ENCODE measurements at regions not wholly inside any gene's neighbourhood (a gene's known extent, or its start where the extent isn't known, plus 50 kb on each side); places are given as distances from the start of the nearest gene placed in this dataset.

DNA sequence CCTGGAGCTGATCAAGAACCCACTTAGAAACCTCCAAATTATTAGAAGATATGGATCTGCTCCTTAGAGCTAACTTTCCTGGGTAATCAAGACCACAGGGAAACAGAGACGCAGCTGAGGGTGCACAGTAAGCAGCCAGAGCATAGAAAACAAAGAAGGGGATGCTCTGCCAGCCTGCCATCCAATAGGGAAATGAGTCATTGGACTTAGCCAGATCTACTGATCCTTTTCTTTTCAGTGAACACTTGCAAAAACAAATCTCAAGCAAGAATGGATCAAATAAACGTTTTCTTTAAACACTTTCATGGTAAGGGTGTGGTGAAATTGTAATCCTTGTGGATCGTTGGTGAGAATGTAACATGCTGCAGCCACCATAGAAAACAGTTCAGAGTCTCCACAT is 474.0 kb downstream of the LTN1 start:
- DNase-seq: peak; percentile 42
- no peaks in the 10 kb centered on the region for H3K27me3 ChIP-seq (ENCODE audit: low read length)
- H3K4me3 ChIP-seq (ENCODE audit: low read length): no peak overlapping the region
- no peaks in the 10 kb centered on the region for H3K9me3 ChIP-seq (ENCODE audit: low read length)
- H3K36me3 ChIP-seq (ENCODE audit: insufficient read depth, low read length): no peaks in the 10 kb centered on the region
- H4K20me1 ChIP-seq (ENCODE audit: insufficient read depth, low read depth, low read length): no peaks in the 10 kb centered on the region
- H3K9me2 ChIP-seq (replicated peaks; ENCODE audit: insufficient read depth, low read length): no peaks in the 10 kb centered on the region
- no peaks in the 10 kb centered on the region for H3K79me2 ChIP-seq (ENCODE audit: low read length)
- peak overlapping the region; percentile 87 for H3K27ac ChIP-seq (ENCODE audit: low read length)
- no peak overlapping the region for H2AFZ ChIP-seq (ENCODE audit: low read length)
- peak overlapping the region; percentile 32 for H3K9ac ChIP-seq (ENCODE audit: low read length)
- peak overlapping the region; percentile 66 for H3K4me2 ChIP-seq (ENCODE audit: low read depth, low read length, poor library complexity, severe bottlenecking)
- H3K4me1 ChIP-seq (ENCODE audit: low read length): peaks cover 53% of the 10 kb centered on the region

DNA sequence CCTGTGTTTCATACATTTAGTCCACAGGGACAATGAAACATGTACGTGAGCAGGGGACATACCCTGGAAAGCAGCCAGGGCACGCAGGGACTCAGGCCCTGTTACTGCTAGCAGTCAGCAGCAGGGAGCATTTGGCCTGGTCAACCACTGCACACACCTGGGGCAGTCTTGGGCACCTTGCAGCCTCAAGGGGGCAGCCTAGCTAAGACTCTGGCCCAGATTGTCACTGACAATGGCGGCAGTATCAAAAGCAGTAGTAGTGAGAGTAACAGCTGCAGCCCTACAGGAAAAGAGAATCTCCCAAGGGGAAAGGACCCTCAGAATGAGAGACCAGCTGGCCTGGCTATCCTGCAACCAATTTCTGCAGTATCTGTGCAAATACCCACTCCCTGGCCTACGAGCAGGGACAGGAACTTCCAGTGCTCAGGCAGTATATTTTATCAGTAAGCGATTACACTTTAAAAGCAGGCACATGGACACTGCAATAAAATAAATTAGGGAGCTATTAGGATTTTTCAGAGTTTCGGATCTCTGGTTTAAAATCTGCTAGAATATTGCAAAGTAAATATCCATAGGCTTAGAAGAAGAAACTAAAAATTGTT is 475.6 kb downstream of the LTN1 start:
- DNase-seq: peak; percentile 92
- Histone ChIP-seq H4K20me1 (ENCODE audit: insufficient read depth, low read depth, low read length) (no peaks in the 10 kb centered on the region), H3K36me3 (ENCODE audit: insufficient read depth, low read length) (no peaks in the 10 kb centered on the region), H3K27ac (ENCODE audit: low read length) (peak overlapping the region; percentile 87), H3K79me2 (ENCODE audit: low read length) (no peaks in the 10 kb centered on the region), H3K9me3 (ENCODE audit: low read length) (no peaks in the 10 kb centered on the region), H3K9me2 (replicated peaks; ENCODE audit: insufficient read depth, low read length) (no peaks in the 10 kb centered on the region), H2AFZ (ENCODE audit: low read length) (peak overlapping the region; percentile 89), H3K9ac (ENCODE audit: low read length) (peak overlapping the region; percentile 48), H3K4me2 (ENCODE audit: low read depth, low read length, poor library complexity, severe bottlenecking) (peak overlapping the region; percentile 66), H3K4me3 (ENCODE audit: low read length) (peak overlapping the region; percentile 11), H3K27me3 (ENCODE audit: low read length) (no peaks in the 10 kb centered on the region), H3K4me1 (ENCODE audit: low read length) (peaks cover 65% of the 10 kb centered on the region)

DNA sequence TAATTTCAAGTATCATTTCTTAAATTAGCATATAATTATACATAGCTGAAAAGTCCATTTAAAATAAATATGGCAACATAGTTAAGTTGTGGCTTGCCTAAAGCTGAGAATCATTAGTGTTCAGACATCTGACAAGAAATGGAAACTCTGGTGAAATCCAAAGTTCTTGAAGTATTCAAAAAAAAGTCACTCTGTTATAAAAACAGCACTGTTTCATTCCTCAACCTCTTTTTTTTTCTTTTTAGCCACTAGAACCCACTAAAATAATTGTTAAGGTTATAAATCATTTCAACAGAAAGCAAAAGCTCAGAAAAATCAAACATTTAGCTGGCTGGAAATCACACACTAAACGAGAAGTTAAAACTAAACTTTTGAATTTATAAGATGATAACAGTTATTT is 476.7 kb downstream of the LTN1 start:
- no peak for DNase-seq
- H3K4me3 ChIP-seq (ENCODE audit: low read length): no peak overlapping the region
- no peaks in the 10 kb centered on the region for H3K27me3 ChIP-seq (ENCODE audit: low read length)
- H3K9me2 ChIP-seq (replicated peaks; ENCODE audit: insufficient read depth, low read length): no peaks in the 10 kb centered on the region
- no peaks in the 10 kb centered on the region for H4K20me1 ChIP-seq (ENCODE audit: insufficient read depth, low read depth, low read length)
- H3K36me3 ChIP-seq (ENCODE audit: insufficient read depth, low read length): no peaks in the 10 kb centered on the region
- H3K9ac ChIP-seq (ENCODE audit: low read length): no peak overlapping the region
- H3K27ac ChIP-seq (ENCODE audit: low read length): peak overlapping the region; percentile 87
- peaks cover 59% of the 10 kb centered on the region for H3K4me1 ChIP-seq (ENCODE audit: low read length)
- H2AFZ ChIP-seq (ENCODE audit: low read length): no peak overlapping the region
- H3K79me2 ChIP-seq (ENCODE audit: low read length): no peaks in the 10 kb centered on the region
- no peak overlapping the region for H3K4me2 ChIP-seq (ENCODE audit: low read depth, low read length, poor library complexity, severe bottlenecking)
- H3K9me3 ChIP-seq (ENCODE audit: low read length): no peaks in the 10 kb centered on the region

DNA sequence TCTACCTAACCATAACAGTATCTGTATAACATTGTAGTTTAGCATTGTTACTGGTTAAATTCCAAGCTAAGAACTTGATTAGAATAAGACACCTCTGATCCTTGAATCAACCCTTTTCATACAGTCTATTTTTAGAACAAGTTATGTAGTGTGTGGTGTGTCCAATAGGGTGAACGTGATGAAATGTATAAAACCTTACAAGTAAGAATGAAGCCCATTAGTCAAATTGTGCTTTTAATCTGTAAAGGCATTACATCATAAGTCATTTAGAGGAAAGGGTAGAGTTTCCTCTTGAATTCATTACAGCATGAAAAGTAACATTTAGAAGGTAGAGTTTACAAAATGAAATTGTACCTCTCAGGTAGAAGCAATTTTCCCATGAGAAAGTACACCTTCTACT is 479.2 kb downstream of the LTN1 start:
- Histone ChIP-seq H3K9me3 (ENCODE audit: low read length) (no peaks in the 10 kb centered on the region), H2AFZ (ENCODE audit: low read length) (no peak overlapping the region), H3K36me3 (ENCODE audit: insufficient read depth, low read length) (no peaks in the 10 kb centered on the region; the same call in 1 of the 2 replicates), H3K27me3 (ENCODE audit: low read length) (no peaks in the 10 kb centered on the region), H3K27ac (ENCODE audit: low read length) (no peak overlapping the region), H3K9me2 (replicated peaks; ENCODE audit: insufficient read depth, low read length) (no peaks in the 10 kb centered on the region), H4K20me1 (ENCODE audit: insufficient read depth, low read depth, low read length) (no peaks in the 10 kb centered on the region), H3K79me2 (ENCODE audit: low read length) (no peaks in the 10 kb centered on the region), H3K4me1 (ENCODE audit: low read length) (peaks cover 63% of the 10 kb centered on the region), H3K4me2 (ENCODE audit: low read depth, low read length, poor library complexity, severe bottlenecking) (peak overlapping the region; percentile 29), H3K9ac (ENCODE audit: low read length) (no peak overlapping the region), H3K4me3 (ENCODE audit: low read length) (no peak overlapping the region)
- DNase-seq: peak; percentile 63

DNA sequence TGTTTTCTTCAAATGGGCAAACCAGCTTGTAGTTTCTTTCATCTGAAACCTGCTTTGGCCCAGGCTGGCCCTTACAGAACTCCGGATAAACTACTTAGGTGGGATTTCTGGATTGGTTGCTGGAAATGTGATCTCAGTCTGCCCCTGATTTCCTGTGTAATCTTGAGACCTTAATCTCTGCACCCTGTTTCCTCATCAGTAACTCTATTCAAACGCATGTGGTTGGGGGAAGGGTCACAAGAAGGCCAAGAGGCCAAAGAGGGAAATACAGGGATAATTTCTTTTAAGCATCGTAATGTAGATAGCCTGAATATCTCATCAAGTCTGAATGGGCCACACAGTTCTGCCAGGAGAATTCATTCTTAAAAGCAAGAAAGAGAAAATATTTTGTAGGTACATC is 483.6 kb downstream of the LTN1 start:
- Histone ChIP-seq H4K20me1 (ENCODE audit: insufficient read depth, low read depth, low read length) (no peaks in the 10 kb centered on the region), H3K4me3 (ENCODE audit: low read length) (no peak overlapping the region), H3K36me3 (ENCODE audit: insufficient read depth, low read length) (no peaks in the 10 kb centered on the region; the same call in 1 of the 2 replicates), H3K9me2 (replicated peaks; ENCODE audit: insufficient read depth, low read length) (no peaks in the 10 kb centered on the region), H3K27ac (ENCODE audit: low read length) (no peak overlapping the region), H3K27me3 (ENCODE audit: low read length) (no peaks in the 10 kb centered on the region), H3K79me2 (ENCODE audit: low read length) (no peaks in the 10 kb centered on the region), H3K4me1 (ENCODE audit: low read length) (peaks cover 31% of the 10 kb centered on the region), H3K9ac (ENCODE audit: low read length) (no peak overlapping the region), H2AFZ (ENCODE audit: low read length) (peak overlapping the region; percentile 28), H3K4me2 (ENCODE audit: low read depth, low read length, poor library complexity, severe bottlenecking) (peak overlapping the region; percentile 28), H3K9me3 (ENCODE audit: low read length) (no peaks in the 10 kb centered on the region)
- peak; percentile 75 for DNase-seq

DNA sequence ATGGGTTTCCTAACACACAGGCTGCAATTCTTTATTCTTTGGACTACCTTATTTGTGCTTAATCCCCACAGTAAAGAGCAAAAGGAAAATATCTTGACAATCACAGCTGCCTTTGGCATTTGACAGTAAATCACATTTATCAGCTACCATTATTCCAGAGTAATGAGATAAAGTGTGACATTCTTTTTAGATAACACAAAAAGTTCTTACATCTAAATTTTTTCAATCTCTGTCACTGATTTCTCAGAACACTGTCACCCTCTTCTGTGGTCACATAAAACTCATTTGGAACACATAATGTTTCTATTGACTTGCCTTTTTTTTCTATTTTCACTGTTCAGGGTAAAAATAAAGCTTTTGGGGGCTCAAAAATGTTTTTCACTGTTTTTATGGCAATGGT is 484.6 kb downstream of the LTN1 start:
- Histone ChIP-seq H3K9ac (ENCODE audit: low read length) (no peak overlapping the region), H3K4me1 (ENCODE audit: low read length) (peaks cover 22% of the 10 kb centered on the region), H3K9me2 (replicated peaks; ENCODE audit: insufficient read depth, low read length) (no peaks in the 10 kb centered on the region), H3K4me2 (ENCODE audit: low read depth, low read length, poor library complexity, severe bottlenecking) (no peak overlapping the region), H4K20me1 (ENCODE audit: insufficient read depth, low read depth, low read length) (no peaks in the 10 kb centered on the region), H2AFZ (ENCODE audit: low read length) (0 out of 2 replicates have a peak overlapping the region, but pooled peaks have one; percentile 28), H3K79me2 (ENCODE audit: low read length) (no peaks in the 10 kb centered on the region), H3K27me3 (ENCODE audit: low read length) (no peaks in the 10 kb centered on the region), H3K9me3 (ENCODE audit: low read length) (no peaks in the 10 kb centered on the region), H3K4me3 (ENCODE audit: low read length) (no peak overlapping the region), H3K36me3 (ENCODE audit: insufficient read depth, low read length) (no peaks in the 10 kb centered on the region; the same call in 1 of the 2 replicates), H3K27ac (ENCODE audit: low read length) (no peak overlapping the region)
- DNase-seq: no peak

DNA sequence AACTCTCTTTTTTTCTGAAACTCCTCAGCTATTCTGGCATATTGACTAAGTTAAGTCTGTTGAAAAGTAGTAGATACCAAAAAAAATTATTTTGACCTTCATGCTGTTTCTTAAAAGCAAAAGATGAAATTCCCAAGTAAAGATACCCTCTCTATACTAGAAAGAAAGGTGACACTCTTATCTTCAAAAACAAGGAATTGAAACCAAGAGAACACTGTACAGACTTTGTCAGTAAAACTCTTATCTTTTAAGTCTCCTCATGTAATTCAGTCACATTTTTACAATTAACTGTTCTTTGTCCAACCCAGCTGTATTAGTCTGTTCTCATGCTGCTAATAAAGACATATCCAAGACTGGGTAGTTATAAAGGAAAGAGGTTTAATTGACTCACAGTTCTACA is 496.2 kb downstream of the LTN1 start:
- H3K27ac ChIP-seq (ENCODE audit: low read length): no peak overlapping the region
- no peaks in the 10 kb centered on the region for H3K27me3 ChIP-seq (ENCODE audit: low read length)
- no peak overlapping the region for H3K9ac ChIP-seq (ENCODE audit: low read length)
- no peaks in the 10 kb centered on the region for H3K9me2 ChIP-seq (replicated peaks; ENCODE audit: insufficient read depth, low read length)
- peak overlapping the region; percentile 10 for H3K4me2 ChIP-seq (ENCODE audit: low read depth, low read length, poor library complexity, severe bottlenecking)
- no peak for DNase-seq
- H3K4me1 ChIP-seq (ENCODE audit: low read length): peaks cover 11% of the 10 kb centered on the region
- no peaks in the 10 kb centered on the region for H3K79me2 ChIP-seq (ENCODE audit: low read length)
- peak overlapping the region; percentile 6; the same call in 1 of the 2 replicates for H2AFZ ChIP-seq (ENCODE audit: low read length)
- H3K9me3 ChIP-seq (ENCODE audit: low read length): no peaks in the 10 kb centered on the region
- H3K4me3 ChIP-seq (ENCODE audit: low read length): no peak overlapping the region
- H4K20me1 ChIP-seq (ENCODE audit: insufficient read depth, low read depth, low read length): no peaks in the 10 kb centered on the region
- no peaks in the 10 kb centered on the region for H3K36me3 ChIP-seq (ENCODE audit: insufficient read depth, low read length)

DNA sequence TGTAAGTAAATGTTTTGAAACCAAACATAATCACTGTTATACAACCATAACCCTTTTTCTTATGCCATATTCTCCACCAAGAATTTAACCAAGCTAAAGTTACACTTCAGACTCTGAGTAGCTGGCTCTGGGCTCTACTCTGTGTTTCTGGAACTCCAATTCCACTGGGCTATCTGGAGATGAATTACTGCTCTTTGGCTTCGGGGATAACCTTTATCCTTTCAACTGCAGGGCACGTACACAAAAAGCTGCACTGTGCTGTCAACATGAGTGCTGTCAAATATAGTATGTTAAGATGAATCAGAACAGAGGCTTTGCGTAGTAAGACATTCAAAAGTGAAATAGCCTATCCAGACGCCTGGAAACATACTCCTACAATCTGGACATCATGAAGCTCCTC is 500.6 kb downstream of the LTN1 start:
- Histone ChIP-seq H3K4me3 (ENCODE audit: low read length) (no peak overlapping the region), H3K27me3 (ENCODE audit: low read length) (no peaks in the 10 kb centered on the region), H3K9me3 (ENCODE audit: low read length) (no peaks in the 10 kb centered on the region), H4K20me1 (ENCODE audit: insufficient read depth, low read depth, low read length) (no peaks in the 10 kb centered on the region), H3K4me1 (ENCODE audit: low read length) (peaks cover 11% of the 10 kb centered on the region), H3K27ac (ENCODE audit: low read length) (no peak overlapping the region), H3K79me2 (ENCODE audit: low read length) (no peaks in the 10 kb centered on the region), H3K36me3 (ENCODE audit: insufficient read depth, low read length) (no peaks in the 10 kb centered on the region), H2AFZ (ENCODE audit: low read length) (no peak overlapping the region), H3K9me2 (replicated peaks; ENCODE audit: insufficient read depth, low read length) (no peaks in the 10 kb centered on the region), H3K9ac (ENCODE audit: low read length) (no peak overlapping the region), H3K4me2 (ENCODE audit: low read depth, low read length, poor library complexity, severe bottlenecking) (no peak overlapping the region)
- no peak for DNase-seq
